Osteoblast (primary cell): ENCODE measurements at regions not wholly inside any gene's neighbourhood (a gene's known extent, or its start where the extent isn't known, plus 50 kb on each side); places are given as distances from the start of the nearest gene placed in this dataset.

Experiments used
- DNase-seq: peaks from one replicate; pipeline ENCODE4 v3.0.0; 2011; ENCODE audit warnings: low spot score, mixed read lengths; ENCODE audit not compliant: insufficient read length; ENCODE audit errors: missing footprints
- H2AFZ ChIP-seq: 2 replicates; pipeline ENCODE4 v1.6.0; 2011; ENCODE audit warnings: mild to moderate bottlenecking, low read length
- H3K27ac ChIP-seq: 2 replicates; pipeline ENCODE4 v1.5.1; 2011; ENCODE audit warnings: mild to moderate bottlenecking, low read depth, low read length, moderate library complexity
- H3K27me3 ChIP-seq: 2 replicates; pipeline ENCODE4 v1.6.0; 2012; ENCODE audit warnings: mild to moderate bottlenecking, control low read depth, inconsistent platforms, low read length, moderate library complexity; ENCODE audit not compliant: insufficient read depth
- H3K36me3 ChIP-seq: 2 replicates; pipeline ENCODE4 v1.5.1; 2011; ENCODE audit warnings: mild to moderate bottlenecking, low read length, control low read depth, moderate library complexity; ENCODE audit not compliant: insufficient read depth
- H3K4me1 ChIP-seq: 2 replicates; pipeline ENCODE4 v1.5.1; 2011; ENCODE audit warnings: mild to moderate bottlenecking, low read length, control low read depth, moderate library complexity; ENCODE audit not compliant: insufficient read depth
- H3K4me2 ChIP-seq: 2 replicates; pipeline ENCODE4 v1.6.0; 2011; ENCODE audit warnings: mild to moderate bottlenecking, low read length; ENCODE audit not compliant: insufficient read depth
- H3K4me3 ChIP-seq: fragments of 200-600 bp; sonication (generic); 3 replicates; pipeline ENCODE4 v1.5.1; 2012; ENCODE audit warnings: mild to moderate bottlenecking, low read length, inconsistent platforms; ENCODE audit not compliant: insufficient read depth
- H3K79me2 ChIP-seq: 2 replicates; pipeline ENCODE4 v1.6.0; 2012; ENCODE audit warnings: mild to moderate bottlenecking, low read length, control low read depth, inconsistent platforms; ENCODE audit not compliant: insufficient read depth
- H3K9me3 ChIP-seq: 2 replicates; pipeline ENCODE4 v1.5.1; 2011; ENCODE audit warnings: low read depth, low read length, control low read depth
- H4K20me1 ChIP-seq: 2 replicates; pipeline ENCODE4 v1.6.0; 2012; ENCODE audit warnings: mild to moderate bottlenecking, low read length, control low read depth; ENCODE audit not compliant: insufficient read depth
- CTCF ChIP-seq: IDR thresholded peaks from 2 replicates; pipeline ENCODE4 v1.5.1; 2011; ENCODE audit warnings: mild to moderate bottlenecking, low read depth, low read length, moderate library complexity; ENCODE audit errors: extremely low read depth

- no peak for TF ChIP-seq CTCF
- no peaks in the 10 kb centered on the region for H3K27me3 ChIP-seq
- no peak for DNase-seq
- peak overlapping the region; percentile 60 for H2AFZ ChIP-seq
- no peaks in the 10 kb centered on the region for H3K9me3 ChIP-seq
- peak overlapping the region; percentile 74 for H3K4me3 ChIP-seq
- no peaks in the 10 kb centered on the region for H3K36me3 ChIP-seq
- H3K27ac ChIP-seq, result peak overlapping the region; percentile 99
- peaks cover 41% of the 10 kb centered on the region for H3K4me1 ChIP-seq
- no peaks in the 10 kb centered on the region for H3K79me2 ChIP-seq
- H4K20me1 ChIP-seq, result no peaks in the 10 kb centered on the region
- peak overlapping the region; percentile 99 for H3K4me2 ChIP-seq
Observed at GRCh38 chr2:64768491-64769005, 114.8 kb upstream of the SERTAD2 start.

DNA sequence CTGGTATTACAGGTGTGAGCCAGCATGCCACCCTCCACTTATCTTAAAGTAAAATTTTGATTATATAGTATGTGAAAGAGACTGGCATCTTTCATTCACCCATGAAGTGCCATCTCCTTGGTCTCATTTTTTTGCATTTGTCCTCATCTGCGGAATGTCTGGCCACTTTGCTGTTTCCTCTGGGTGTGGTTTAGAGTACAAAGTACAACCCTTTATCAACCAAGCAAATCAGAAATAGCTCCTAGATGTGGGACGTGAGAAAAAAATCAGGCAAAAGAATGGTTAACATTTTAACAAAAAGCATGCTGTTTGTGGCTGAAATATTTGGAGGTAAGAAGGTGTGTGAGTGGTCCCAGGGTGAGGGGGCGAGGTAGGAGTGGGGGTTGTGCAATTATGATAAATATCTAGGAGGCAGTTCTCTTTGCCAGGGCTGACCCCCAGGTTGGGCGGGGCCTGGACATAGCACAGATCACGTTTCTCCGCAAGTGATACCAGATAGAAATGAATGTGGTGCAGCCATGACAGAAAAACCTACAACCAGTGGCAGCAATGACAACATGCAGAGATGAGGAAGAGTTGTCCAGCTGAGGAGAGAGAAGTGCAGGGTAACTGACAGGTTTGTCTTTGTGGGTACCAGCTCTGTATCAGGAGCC lies 115.8 kb upstream of the SERTAD2 start:
- Histone ChIP-seq H3K4me2 (peak overlapping the region; percentile 70), H3K79me2 (no peaks in the 10 kb centered on the region), H3K27ac (peak overlapping the region; percentile 99), H2AFZ (no peak overlapping the region), H3K27me3 (no peaks in the 10 kb centered on the region), H3K36me3 (no peaks in the 10 kb centered on the region), H3K9me3 (no peaks in the 10 kb centered on the region), H4K20me1 (no peaks in the 10 kb centered on the region), H3K4me3 (no peak overlapping the region), H3K4me1 (peaks cover 41% of the 10 kb centered on the region)
- DNase-seq, result no peak
- TF ChIP-seq CTCF, result no peak

GRCh38 chr2:64770137-64770780 lies 116.5 kb upstream of the SERTAD2 start:
- peak overlapping the region; percentile 8 for H2AFZ ChIP-seq
- H3K36me3 ChIP-seq, result no peaks in the 10 kb centered on the region
- TF ChIP-seq CTCF, result no peak
- H3K79me2 ChIP-seq, result no peaks in the 10 kb centered on the region
- H3K9me3 ChIP-seq, result no peaks in the 10 kb centered on the region
- H3K4me2 ChIP-seq, result peak overlapping the region; percentile 70
- peaks cover 41% of the 10 kb centered on the region for H3K4me1 ChIP-seq
- H3K27me3 ChIP-seq, result no peaks in the 10 kb centered on the region
- no peaks in the 10 kb centered on the region for H4K20me1 ChIP-seq
- H3K4me3 ChIP-seq, result no peak overlapping the region
- peak overlapping the region; percentile 99 for H3K27ac ChIP-seq
- peak; percentile 73 for DNase-seq

GRCh38 chr2:64770781-64771334 lies 117.1 kb upstream of the SERTAD2 start:
- Histone ChIP-seq H3K36me3 (no peaks in the 10 kb centered on the region), H4K20me1 (no peaks in the 10 kb centered on the region), H3K4me2 (peak overlapping the region; percentile 70), H3K27ac (peak overlapping the region; percentile 99), H3K4me3 (no peak overlapping the region), H2AFZ (peak overlapping the region; percentile 8), H3K9me3 (no peaks in the 10 kb centered on the region), H3K4me1 (peaks cover 41% of the 10 kb centered on the region), H3K27me3 (no peaks in the 10 kb centered on the region), H3K79me2 (no peaks in the 10 kb centered on the region)
- DNase-seq, result peak; percentile 91
- TF ChIP-seq CTCF, result peak; percentile 24
